ENCODE measurements at regions not wholly inside any gene's neighbourhood (a gene's known extent, or its start where the extent isn't known, plus 50 kb on each side); places are given as distances from the start of the nearest gene placed in this dataset.
"Not testable (repeated sequence)": the region's sequence is repeated elsewhere in the genome, so short reads cannot be mapped to it uniquely, and the experiment has no call there.

GRCh38 chr2:236369661-236370062 lies 105.5 kb upstream of the ASB18 start:
- peak in 18 of 51 donors; percentile 12 to 41 (median 27) for DNase-seq

- DNase-seq, result peak in 10 of 51 donors; percentile 11 to 38 (median 23)
Measured at GRCh38 chr2:236370847-236371409, 106.7 kb upstream of the ASB18 start.

- no peak for DNase-seq
Measured at GRCh38 chr2:236375973-236376476, 111.8 kb upstream of the ASB18 start.

GRCh38 chr2:236376566-236377244 lies 112.5 kb upstream of the ASB18 start:
- no peak for DNase-seq

- no peak for DNase-seq
Measured at GRCh38 chr2:236380051-236380612, 115.9 kb upstream of the ASB18 start.

GRCh38 chr2:236381253-236381652 lies 117.0 kb upstream of the ASB18 start:
- not testable (repeated sequence) for DNase-seq

GRCh38 chr2:236389284-236390216 lies 125.3 kb upstream of the ASB18 start:
- not testable (repeated sequence) for DNase-seq

- DNase-seq, result no peak
Measured at GRCh38 chr2:236393101-236393500, 128.9 kb upstream of the ASB18 start.

- no peak for DNase-seq
Measured at GRCh38 chr2:236393581-236393980, 129.4 kb upstream of the ASB18 start.

GRCh38 chr2:236394571-236394970 lies 130.4 kb upstream of the ASB18 start:
- no peak for DNase-seq

- no peak for DNase-seq
Measured at GRCh38 chr2:236395067-236395466, 130.9 kb upstream of the ASB18 start.

- DNase-seq, result no peak
Measured at GRCh38 chr2:236396818-236397350, 132.7 kb upstream of the ASB18 start.

GRCh38 chr2:236397681-236398080 lies 133.5 kb upstream of the ASB18 start:
- no peak for DNase-seq

- no peak for DNase-seq
Measured at GRCh38 chr2:236399409-236399808, 135.2 kb upstream of the ASB18 start.

- DNase-seq, result no peak
Measured at GRCh38 chr2:236400046-236400574, 135.9 kb upstream of the ASB18 start.

GRCh38 chr2:236400594-236401360 lies 136.6 kb upstream of the ASB18 start:
- DNase-seq, result no peak

- peak in 1 of 51 donors; percentile 2 for DNase-seq
Measured at GRCh38 chr2:236402033-236402790, 138.0 kb upstream of the ASB18 start.

- no peak for DNase-seq
Measured at GRCh38 chr2:236403125-236403524, 138.9 kb upstream of the ASB18 start.

GRCh38 chr2:236403811-236404210 lies 139.6 kb upstream of the ASB18 start:
- no peak for DNase-seq

- no peak for DNase-seq
Measured at GRCh38 chr2:236404346-236404745, 140.1 kb upstream of the ASB18 start.

All from hypothalamus (tissue), 51 donors.